ENCODE measurements at regions not wholly inside any gene's neighbourhood (a gene's known extent, or its start where the extent isn't known, plus 50 kb on each side); places are given as distances from the start of the nearest gene placed in this dataset.

GRCh38 chr4:173871643-173872042 is 341.6 kb upstream of the HAND2 start:
- TF ChIP-seq POLR2A (IDR thresholded peaks at IDR 0.05) (no peak), POLR2AphosphoS5 (IDR thresholded peaks at IDR 0.05) (no peak), EP300 (IDR thresholded peaks at IDR 0.05) (no peak), CTCF (IDR thresholded peaks at IDR 0.05) (no peak)
